Memory B cell (primary cell): ENCODE measurements at regions not wholly inside any gene's neighbourhood (a gene's known extent, or its start where the extent isn't known, plus 50 kb on each side); places are given as distances from the start of the nearest gene placed in this dataset.
"Not testable (repeated sequence)": the region's sequence is repeated elsewhere in the genome, so short reads cannot be mapped to it uniquely, and the experiment has no call there.

ENCODE experiments used
- ATAC-seq: fragments of 150-1000 bp; cut with Tn5 transposase; 2 replicates; pipeline ENCODE4 v1.10.0; 2021; ENCODE audit warnings: low read depth, mild to moderate bottlenecking, moderate library complexity
- DNase-seq, 2 donors: peaks; one replicate each; pipeline ENCODE4 v3.0.0; 2022; ENCODE audit warnings: low spot score in 2 of 2
- H3K27ac Mint-ChIP-seq: one replicate; pipeline ENCODE4 v1.8.0; 2022; ENCODE audit warnings: mild to moderate bottlenecking, moderate library complexity, mixed read lengths
- H3K27me3 Mint-ChIP-seq: one replicate; pipeline ENCODE4 v1.8.0; 2022; ENCODE audit warnings: mixed read lengths
- H3K36me3 Mint-ChIP-seq: one replicate; pipeline ENCODE4 v1.8.0; 2022; ENCODE audit warnings: mild to moderate bottlenecking, mixed read lengths
- H3K4me1 Mint-ChIP-seq: one replicate; pipeline ENCODE4 v1.8.0; 2022; ENCODE audit warnings: mixed read lengths
- H3K4me3 Mint-ChIP-seq: one replicate; pipeline ENCODE4 v1.8.0; 2022; ENCODE audit warnings: mild to moderate bottlenecking, moderate library complexity, mixed read lengths
- H3K9me3 Mint-ChIP-seq: one replicate; pipeline ENCODE4 v1.8.0; 2022; ENCODE audit warnings: mixed read lengths

DNA sequence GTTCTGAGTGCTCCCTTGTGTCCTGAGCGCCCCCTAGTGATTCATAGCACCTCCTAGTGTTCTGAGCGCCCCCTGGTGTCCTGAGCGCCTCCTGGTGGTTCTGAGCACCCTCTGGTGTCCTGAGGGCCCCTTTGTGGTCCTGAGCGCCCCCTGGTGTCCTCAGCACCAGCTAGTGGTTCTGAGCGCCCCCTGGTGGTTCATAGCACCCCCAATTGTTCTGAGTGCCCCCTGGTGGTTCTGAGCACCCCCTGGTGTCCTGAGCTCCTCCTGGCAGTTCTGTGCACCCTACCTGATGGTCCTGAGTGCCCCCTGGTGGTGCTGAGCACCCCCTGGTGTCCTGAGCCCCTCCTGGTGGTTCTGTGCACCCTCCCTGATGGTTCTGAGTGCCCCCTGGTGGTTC, 146.0 kb downstream of the POTEB start:
- DNase-seq, H3K4me1 Mint-ChIP-seq, H3K27ac Mint-ChIP-seq, H3K36me3 Mint-ChIP-seq, H3K9me3 Mint-ChIP-seq, H3K27me3 Mint-ChIP-seq, H3K4me3 Mint-ChIP-seq: not testable (repeated sequence)
- ATAC-seq: peak; percentile 33

- H3K27me3 Mint-ChIP-seq, H3K9me3 Mint-ChIP-seq, DNase-seq, H3K36me3 Mint-ChIP-seq, H3K27ac Mint-ChIP-seq, H3K4me3 Mint-ChIP-seq, H3K4me1 Mint-ChIP-seq: not testable (repeated sequence)
- peak; percentile 79 for ATAC-seq
Observed at GRCh38 chr15:21730427-21731405, 146.8 kb downstream of the POTEB start.

GRCh38 chr15:21724988-21725387, 152.5 kb downstream of the POTEB start:
- H3K9me3 Mint-ChIP-seq: not testable (repeated sequence)

GRCh38 chr15:21721115-21721514, 156.4 kb downstream of the POTEB start:
- H3K27me3 Mint-ChIP-seq, H3K27ac Mint-ChIP-seq, DNase-seq, H3K4me3 Mint-ChIP-seq, H3K36me3 Mint-ChIP-seq, H3K9me3 Mint-ChIP-seq, H3K4me1 Mint-ChIP-seq, ATAC-seq: not testable (repeated sequence)

More at GRCh38 chr15:21724988-21725387, 152.5 kb downstream of the POTEB start:
- H3K4me1 Mint-ChIP-seq, H3K27me3 Mint-ChIP-seq, DNase-seq, ATAC-seq, H3K36me3 Mint-ChIP-seq, H3K27ac Mint-ChIP-seq, H3K4me3 Mint-ChIP-seq: not testable (repeated sequence)

GRCh38 chr15:21718779-21719178, 158.8 kb downstream of the POTEB start:
- H3K4me1 Mint-ChIP-seq, H3K4me3 Mint-ChIP-seq, H3K36me3 Mint-ChIP-seq, DNase-seq, H3K27ac Mint-ChIP-seq, H3K9me3 Mint-ChIP-seq, H3K27me3 Mint-ChIP-seq: not testable (repeated sequence)
- ATAC-seq: peak; percentile 48

GRCh38 chr15:21718108-21718507, 159.4 kb downstream of the POTEB start:
- ATAC-seq: peak; percentile 82
- not testable (repeated sequence) for DNase-seq

DNA sequence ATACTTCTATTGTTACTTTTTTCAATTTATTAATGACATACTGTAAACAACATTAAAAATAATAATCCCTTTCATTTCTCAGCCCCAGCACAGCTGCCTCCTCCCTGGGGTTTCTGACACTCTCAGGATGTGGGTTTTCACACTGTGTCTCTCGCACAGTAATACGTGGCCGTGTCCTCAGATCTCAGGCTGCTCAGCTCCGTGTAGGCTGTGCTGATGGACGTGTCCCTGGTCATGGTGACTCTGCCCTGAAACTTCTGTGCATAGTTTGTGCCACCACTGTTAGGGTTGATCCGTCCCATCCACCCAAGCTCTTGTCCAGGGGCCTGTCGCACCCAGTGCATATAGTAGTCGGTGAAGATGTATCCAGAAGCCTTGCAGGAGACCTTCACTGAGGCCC, 159.9 kb downstream of the POTEB start:
- H3K27me3 Mint-ChIP-seq, DNase-seq, H3K4me1 Mint-ChIP-seq, H3K36me3 Mint-ChIP-seq, H3K27ac Mint-ChIP-seq, H3K4me3 Mint-ChIP-seq, H3K9me3 Mint-ChIP-seq: not testable (repeated sequence)
- peak; percentile 47 for ATAC-seq

More at GRCh38 chr15:21718108-21718507, 159.4 kb downstream of the POTEB start:
- not testable (repeated sequence) for H3K9me3 Mint-ChIP-seq, H3K36me3 Mint-ChIP-seq, H3K27ac Mint-ChIP-seq, H3K4me3 Mint-ChIP-seq, H3K27me3 Mint-ChIP-seq, H3K4me1 Mint-ChIP-seq

DNA sequence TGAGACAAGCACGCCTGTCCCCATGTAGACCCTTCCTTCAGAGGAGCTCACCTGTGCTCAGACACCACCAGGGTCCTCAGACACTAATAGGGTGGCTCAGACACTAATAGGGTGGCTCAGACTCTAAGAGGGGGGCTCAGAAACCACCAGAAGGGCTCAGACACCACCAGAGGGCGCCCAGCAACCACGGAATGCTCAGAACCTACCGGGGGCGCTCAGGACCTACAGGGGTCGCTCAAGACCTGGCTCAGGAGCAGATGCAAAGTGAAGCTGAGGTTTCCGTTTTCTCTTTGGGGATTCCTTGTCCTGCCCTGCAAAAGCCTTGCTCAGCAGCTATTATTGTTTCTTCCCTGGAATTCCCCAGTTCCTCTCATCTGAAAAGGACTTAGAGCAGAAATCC, 172.1 kb downstream of the POTEB start:
- not testable (repeated sequence) for H3K36me3 Mint-ChIP-seq, H3K27me3 Mint-ChIP-seq, H3K27ac Mint-ChIP-seq, H3K4me1 Mint-ChIP-seq, H3K4me3 Mint-ChIP-seq, DNase-seq, H3K9me3 Mint-ChIP-seq
- peak; percentile 97 for ATAC-seq

- ATAC-seq, DNase-seq, H3K4me3 Mint-ChIP-seq, H3K27me3 Mint-ChIP-seq, H3K36me3 Mint-ChIP-seq, H3K4me1 Mint-ChIP-seq, H3K27ac Mint-ChIP-seq, H3K9me3 Mint-ChIP-seq: not testable (repeated sequence)
Observed at GRCh38 chr15:21698620-21699019, 178.9 kb downstream of the POTEB start.

- not testable (repeated sequence) for H3K36me3 Mint-ChIP-seq, ATAC-seq, H3K9me3 Mint-ChIP-seq, H3K27ac Mint-ChIP-seq, H3K27me3 Mint-ChIP-seq, DNase-seq, H3K4me3 Mint-ChIP-seq, H3K4me1 Mint-ChIP-seq
Observed at GRCh38 chr15:21695089-21695488, 182.4 kb downstream of the POTEB start.

GRCh38 chr15:21692471-21693102, 184.9 kb downstream of the POTEB start:
- not testable (repeated sequence) for ATAC-seq, H3K27me3 Mint-ChIP-seq, H3K9me3 Mint-ChIP-seq, H3K36me3 Mint-ChIP-seq, H3K4me3 Mint-ChIP-seq, DNase-seq, H3K4me1 Mint-ChIP-seq, H3K27ac Mint-ChIP-seq

DNA sequence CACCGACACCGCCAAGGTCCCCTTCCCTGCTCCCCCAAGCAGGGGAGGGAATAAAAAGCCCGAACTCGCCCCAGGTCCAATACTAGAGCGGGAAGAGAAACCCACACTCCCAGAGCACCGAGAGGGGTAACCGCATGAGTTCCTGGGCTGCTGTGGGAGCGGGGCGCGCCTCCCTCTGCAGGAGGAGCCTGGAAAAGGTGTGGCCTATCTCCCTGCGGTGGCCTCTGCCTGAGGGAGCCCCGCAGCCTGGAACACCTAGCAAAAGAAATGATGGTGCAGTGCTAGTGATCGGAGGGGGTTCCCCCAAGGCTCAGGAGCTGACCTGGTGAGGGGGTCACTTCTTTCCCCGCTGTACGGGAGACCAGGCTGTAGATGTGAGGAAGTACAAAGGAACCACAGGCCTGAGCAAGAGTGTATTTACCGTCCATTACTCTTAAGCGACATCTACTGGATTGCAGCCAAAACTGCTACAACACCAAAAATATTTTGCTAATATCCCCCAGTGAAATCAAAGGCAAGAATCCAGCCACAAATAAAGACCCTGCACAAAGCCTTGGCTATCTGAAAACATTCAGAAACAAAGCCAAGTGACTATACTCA, 216.6 kb upstream of the POTEB3 start:
- H3K27me3 Mint-ChIP-seq, H3K36me3 Mint-ChIP-seq, DNase-seq, H3K4me3 Mint-ChIP-seq, H3K9me3 Mint-ChIP-seq, H3K27ac Mint-ChIP-seq, H3K4me1 Mint-ChIP-seq: not testable (repeated sequence)
- ATAC-seq: peak; percentile 58

GRCh38 chr15:21656114-21656746, 215.9 kb upstream of the POTEB3 start:
- not testable (repeated sequence) for H3K27me3 Mint-ChIP-seq, H3K4me3 Mint-ChIP-seq, DNase-seq, H3K9me3 Mint-ChIP-seq, H3K4me1 Mint-ChIP-seq, H3K27ac Mint-ChIP-seq, ATAC-seq, H3K36me3 Mint-ChIP-seq

DNA sequence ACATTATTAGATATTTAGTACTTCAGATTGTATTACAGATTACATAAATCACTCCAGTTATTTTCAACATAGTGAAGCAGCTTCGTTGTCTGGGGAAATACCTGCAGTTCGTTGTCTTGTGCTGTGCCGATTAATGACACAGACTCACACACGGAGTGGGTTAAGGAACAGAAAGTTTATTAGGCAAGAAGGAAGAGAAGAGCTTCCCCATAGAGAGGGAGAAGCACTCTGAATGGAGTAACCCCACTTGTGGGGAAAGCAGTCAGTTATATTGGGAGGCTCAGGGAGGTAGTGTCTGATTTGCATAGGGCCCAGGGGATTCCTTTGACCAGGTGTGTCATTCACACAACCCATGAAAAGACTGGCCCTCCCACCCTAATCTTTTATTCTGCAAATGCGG, 213.4 kb upstream of the POTEB3 start:
- H3K27ac Mint-ChIP-seq, H3K4me3 Mint-ChIP-seq, H3K36me3 Mint-ChIP-seq, H3K4me1 Mint-ChIP-seq, H3K9me3 Mint-ChIP-seq, DNase-seq, H3K27me3 Mint-ChIP-seq: not testable (repeated sequence)
- peak; percentile 24 for ATAC-seq
